ENCODE measurements at regions not wholly inside any gene's neighbourhood (a gene's known extent, or its start where the extent isn't known, plus 50 kb on each side); places are given as distances from the start of the nearest gene placed in this dataset.

GRCh38 chr4:81876106-81876505 lies 404.4 kb upstream of the RASGEF1B start:
- TF ChIP-seq CTCF (IDR thresholded peaks at IDR 0.05; ENCODE audit: insufficient read depth in 1 of 2, low read depth in 1 of 2, low read length in 1 of 2, severe bottlenecking in 1 of 2, unreplicated experiment in 1 of 2), result no peak
- Mint-ChIP-seq H3K4me1 (ENCODE audit: low read depth, unreplicated experiment) (no peaks in the 10 kb centered on the region), H3K27ac (ENCODE audit: unreplicated experiment) (no peak overlapping the region), H3K4me3 (ENCODE audit: unreplicated experiment) (no peak overlapping the region), H3K9me3 (ENCODE audit: unreplicated experiment) (no peaks in the 10 kb centered on the region), H3K27me3 (ENCODE audit: insufficient read depth, unreplicated experiment) (no peaks in the 10 kb centered on the region), H3K36me3 (ENCODE audit: insufficient read depth, unreplicated experiment) (no peaks in the 10 kb centered on the region)
- ChIA-PET CTCF (no interaction called here), POLR2A (interaction anchor here (0.6 kb wide), 1 partner anchor 15 kb away, joined by 4 read pairs; no protein-coding TSS in a partner anchor)
- no peak for DNase-seq
- H3K27me3 ChIP-seq (replicated peaks; ENCODE audit: control insufficient read depth, insufficient read depth, low read length), result no peaks in the 10 kb centered on the region
- H3K9me3 ChIP-seq, result peaks cover 8% of the 10 kb centered on the region
- peaks cover 15% of the 10 kb centered on the region; the same call in 1 of the 2 replicates for H3K4me1 ChIP-seq
- no peaks in the 10 kb centered on the region for H3K36me3 ChIP-seq (ENCODE audit: control insufficient read depth, insufficient read depth, low read length)
- intact Hi-C loops (cut with micrococcal nuclease; ENCODE audit: unreplicated experiment), result no loop called here
- BruUV-seq (replicated peaks), result no TSS peak
- no peak overlapping the region for H3K4me3 ChIP-seq (ENCODE audit: low read depth, low read length)

GRCh38 chr4:81874661-81875515 lies 403.2 kb upstream of the RASGEF1B start:
- Mint-ChIP-seq H3K4me3 (ENCODE audit: unreplicated experiment) (no peak overlapping the region), H3K27me3 (ENCODE audit: insufficient read depth, unreplicated experiment) (no peaks in the 10 kb centered on the region), H3K36me3 (ENCODE audit: insufficient read depth, unreplicated experiment) (no peaks in the 10 kb centered on the region), H3K4me1 (ENCODE audit: low read depth, unreplicated experiment) (no peaks in the 10 kb centered on the region), H3K27ac (ENCODE audit: unreplicated experiment) (no peak overlapping the region), H3K9me3 (ENCODE audit: unreplicated experiment) (no peaks in the 10 kb centered on the region)
- no TSS peak for BruUV-seq (replicated peaks)
- intact Hi-C loops (cut with micrococcal nuclease; ENCODE audit: unreplicated experiment), result no loop called here
- peaks cover 15% of the 10 kb centered on the region; the same call in 1 of the 2 replicates for H3K4me1 ChIP-seq
- DNase-seq, result no peak
- ChIA-PET CTCF (no interaction called here), POLR2A (no interaction called here)
- H3K4me3 ChIP-seq (ENCODE audit: low read depth, low read length), result no peak overlapping the region
- no peaks in the 10 kb centered on the region for H3K36me3 ChIP-seq (ENCODE audit: control insufficient read depth, insufficient read depth, low read length)
- no peak for TF ChIP-seq CTCF (IDR thresholded peaks at IDR 0.05; ENCODE audit: insufficient read depth in 1 of 2, low read depth in 1 of 2, low read length in 1 of 2, severe bottlenecking in 1 of 2, unreplicated experiment in 1 of 2)
- peaks cover 15% of the 10 kb centered on the region for H3K9me3 ChIP-seq
- H3K27me3 ChIP-seq (replicated peaks; ENCODE audit: control insufficient read depth, insufficient read depth, low read length), result no peaks in the 10 kb centered on the region

GRCh38 chr4:81870275-81870674 lies 398.6 kb upstream of the RASGEF1B start:
- no peak overlapping the region for H3K4me3 Mint-ChIP-seq (ENCODE audit: unreplicated experiment)
- ChIA-PET CTCF (no interaction called here), POLR2A (no interaction called here)

More at GRCh38 chr4:81870275-81870674, 398.6 kb upstream of the RASGEF1B start:
- no peak overlapping the region for H3K27ac Mint-ChIP-seq (ENCODE audit: unreplicated experiment)
- intact Hi-C loops (cut with micrococcal nuclease; ENCODE audit: unreplicated experiment), result no loop called here
- no peak for TF ChIP-seq CTCF (IDR thresholded peaks at IDR 0.05; ENCODE audit: insufficient read depth in 1 of 2, low read depth in 1 of 2, low read length in 1 of 2, severe bottlenecking in 1 of 2, unreplicated experiment in 1 of 2)
- Histone ChIP-seq H3K4me1 (peaks cover 9% of the 10 kb centered on the region; the same call in 1 of the 2 replicates), H3K36me3 (ENCODE audit: control insufficient read depth, insufficient read depth, low read length) (no peaks in the 10 kb centered on the region), H3K9me3 (peaks cover 15% of the 10 kb centered on the region), H3K27me3 (replicated peaks; ENCODE audit: control insufficient read depth, insufficient read depth, low read length) (no peaks in the 10 kb centered on the region), H3K4me3 (ENCODE audit: low read depth, low read length) (no peak overlapping the region)
- no peaks in the 10 kb centered on the region for H3K27me3 Mint-ChIP-seq (ENCODE audit: insufficient read depth, unreplicated experiment)
- no peaks in the 10 kb centered on the region for H3K4me1 Mint-ChIP-seq (ENCODE audit: low read depth, unreplicated experiment)
- no peaks in the 10 kb centered on the region for H3K36me3 Mint-ChIP-seq (ENCODE audit: insufficient read depth, unreplicated experiment)
- peaks cover 10% of the 10 kb centered on the region for H3K9me3 Mint-ChIP-seq (ENCODE audit: unreplicated experiment)
- no TSS peak for BruUV-seq (replicated peaks)
- no peak for DNase-seq

Data from Caco-2 (cell line).